ENCODE measurements at regions not wholly inside any gene's neighbourhood (a gene's known extent, or its start where the extent isn't known, plus 50 kb on each side); places are given as distances from the start of the nearest gene placed in this dataset.

GRCh38 chr2:57698935-57699449, 347.6 kb upstream of the VRK2 start:
- TF ChIP-seq POLR2A (IDR thresholded peaks at IDR 0.05), result no peak
- TF ChIP-seq POLR2AphosphoS5 (IDR thresholded peaks at IDR 0.05), result no peak
- no peak for TF ChIP-seq CTCF (IDR thresholded peaks at IDR 0.05)
